Hepatic stellate cell (primary cell): ENCODE measurements at regions not wholly inside any gene's neighbourhood (a gene's known extent, or its start where the extent isn't known, plus 50 kb on each side); places are given as distances from the start of the nearest gene placed in this dataset.
"Not testable (repeated sequence)": the region's sequence is repeated elsewhere in the genome, so short reads cannot be mapped to it uniquely, and the experiment has no call there.

Source experiments
- DNase-seq: peaks from one replicate; pipeline ENCODE4 v3.0.0; 2011; ENCODE audit warnings: low spot score

GRCh38 chr11:82533628-82534327 lies 199.9 kb downstream of the FAM181B start:
- no peak for DNase-seq

DNA sequence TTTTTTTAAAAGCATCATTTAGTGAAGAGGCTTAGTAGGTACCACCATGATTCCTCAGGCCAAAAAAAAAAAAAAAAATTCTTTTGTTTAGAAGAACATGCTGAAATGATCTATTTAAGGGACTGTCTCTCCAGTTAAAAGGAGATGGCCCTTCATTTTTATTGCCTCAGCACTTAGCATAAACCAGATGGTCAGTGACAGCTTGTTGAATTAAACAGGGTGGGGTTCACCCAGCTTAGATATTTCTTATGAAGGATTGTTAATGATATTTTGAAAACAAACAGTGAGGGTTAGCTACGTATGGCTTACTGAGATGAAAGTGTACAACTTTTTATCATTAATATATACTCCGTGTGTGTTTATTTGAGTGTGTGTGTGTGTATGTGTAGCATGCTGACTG lies 203.7 kb downstream of the FAM181B start:
- DNase-seq: no peak

DNA sequence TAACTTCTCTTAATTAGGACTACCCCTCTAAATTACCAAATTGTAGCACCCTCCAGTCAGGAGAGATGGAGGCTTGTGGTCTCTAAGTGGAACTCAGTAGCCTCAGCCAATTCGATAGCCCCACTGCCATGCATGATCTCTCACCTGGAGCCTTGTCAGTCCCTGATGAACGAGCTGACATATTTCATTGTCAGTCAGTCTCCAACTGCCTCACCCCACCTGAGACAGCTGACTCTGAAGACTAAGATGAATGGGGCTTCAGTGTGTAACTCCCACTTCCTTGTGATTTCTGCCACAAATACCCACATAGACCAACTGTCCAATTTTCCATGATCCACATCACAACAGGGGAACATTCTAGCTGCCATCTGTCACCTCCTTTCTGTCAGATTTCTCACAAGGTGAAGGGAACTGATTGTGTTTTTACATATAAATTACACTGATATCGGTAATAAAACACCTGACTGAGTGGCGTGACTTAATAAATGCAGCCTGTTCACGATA lies 206.5 kb downstream of the FAM181B start:
- no peak for DNase-seq

- no peak for DNase-seq
These were observed 210.5 kb downstream of the FAM181B start for GRCh38 chr11:82523141-82523540.

DNA sequence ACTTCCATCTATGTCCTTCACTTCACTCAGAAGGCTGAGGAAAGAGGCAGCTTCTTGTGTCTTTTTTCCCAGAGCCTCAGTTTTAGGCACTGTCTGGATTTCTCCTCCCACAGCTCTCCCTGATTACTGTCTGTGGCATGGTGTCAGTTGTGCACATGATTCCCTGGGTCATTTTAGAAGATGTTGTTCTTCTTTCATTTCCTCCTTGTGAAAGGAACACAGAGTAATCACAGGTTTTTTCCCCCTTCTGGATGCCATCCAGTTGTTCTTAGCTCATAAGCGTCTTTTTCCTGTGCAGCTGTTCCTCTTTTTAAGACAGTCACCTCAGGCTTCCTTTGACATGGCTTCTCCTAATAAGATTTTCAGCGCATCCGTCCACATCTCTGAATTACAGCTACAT lies 212.2 kb downstream of the FAM181B start:
- no peak for DNase-seq

- DNase-seq: no peak
These were observed 226.4 kb downstream of the FAM181B start for GRCh38 chr11:82507288-82507687.

- no peak for DNase-seq
These were observed 228.3 kb downstream of the FAM181B start for GRCh38 chr11:82505379-82505778.

DNA sequence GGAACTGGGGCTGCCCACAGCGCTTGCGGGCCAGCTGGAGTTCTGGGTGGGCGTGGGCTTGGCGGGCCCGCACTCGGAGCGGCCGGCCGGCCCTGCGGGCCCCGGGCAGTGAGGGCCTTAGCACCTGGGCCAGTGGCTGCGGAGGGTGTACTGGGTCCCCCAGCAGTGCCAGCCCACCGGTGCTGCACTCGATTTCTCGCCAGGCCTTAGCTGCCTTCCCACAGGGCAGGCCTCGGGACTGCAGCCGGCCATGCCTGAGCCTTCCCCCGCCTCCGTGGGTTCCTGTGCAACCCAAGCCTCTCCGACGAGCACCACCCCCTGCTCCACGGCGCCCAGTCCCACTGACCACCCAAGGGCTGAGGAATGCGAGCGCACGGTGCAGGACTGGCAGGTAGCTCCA lies 232.5 kb downstream of the FAM181B start:
- not testable (repeated sequence) for DNase-seq

GRCh38 chr11:82494988-82495432 lies 238.7 kb downstream of the FAM181B start:
- DNase-seq: no peak

DNA sequence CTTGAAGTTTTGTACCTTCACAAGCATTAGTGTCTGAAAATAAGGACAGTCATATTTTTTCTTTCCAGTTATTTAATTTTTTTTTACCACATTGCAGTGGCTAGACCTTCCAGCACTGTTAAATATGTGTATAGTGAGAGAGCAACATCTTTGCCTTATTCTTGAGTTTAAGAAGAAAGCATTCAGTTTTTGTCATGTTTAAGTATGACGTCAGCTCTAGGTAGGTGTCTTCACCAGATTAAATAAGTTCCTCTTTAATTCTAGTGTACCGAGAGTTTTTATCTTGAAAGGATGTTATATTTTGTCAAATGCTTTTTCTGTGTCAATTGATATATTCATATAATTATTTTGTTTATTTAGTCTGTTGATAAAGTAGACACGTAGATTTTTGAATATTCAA lies 258.8 kb downstream of the FAM181B start:
- DNase-seq: no peak

DNA sequence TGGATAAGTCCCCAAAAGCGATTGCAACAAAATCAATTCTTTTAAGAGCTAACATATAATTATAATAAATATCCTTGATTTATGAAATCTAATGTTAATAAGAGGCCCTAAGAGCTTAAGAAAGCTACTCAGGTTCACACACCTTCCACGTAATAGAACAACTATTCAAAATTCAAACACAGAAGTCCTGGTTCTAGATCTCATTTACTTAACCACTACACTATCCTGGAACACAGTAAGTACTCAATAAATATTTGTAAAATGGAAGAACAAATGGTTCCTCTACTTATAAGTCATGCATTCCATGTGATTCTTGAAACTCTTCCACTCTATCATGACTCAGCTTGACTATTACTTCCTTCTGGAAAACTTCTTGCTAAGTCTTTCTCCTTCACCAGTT lies 268.2 kb downstream of the FAM181B start:
- no peak for DNase-seq

DNA sequence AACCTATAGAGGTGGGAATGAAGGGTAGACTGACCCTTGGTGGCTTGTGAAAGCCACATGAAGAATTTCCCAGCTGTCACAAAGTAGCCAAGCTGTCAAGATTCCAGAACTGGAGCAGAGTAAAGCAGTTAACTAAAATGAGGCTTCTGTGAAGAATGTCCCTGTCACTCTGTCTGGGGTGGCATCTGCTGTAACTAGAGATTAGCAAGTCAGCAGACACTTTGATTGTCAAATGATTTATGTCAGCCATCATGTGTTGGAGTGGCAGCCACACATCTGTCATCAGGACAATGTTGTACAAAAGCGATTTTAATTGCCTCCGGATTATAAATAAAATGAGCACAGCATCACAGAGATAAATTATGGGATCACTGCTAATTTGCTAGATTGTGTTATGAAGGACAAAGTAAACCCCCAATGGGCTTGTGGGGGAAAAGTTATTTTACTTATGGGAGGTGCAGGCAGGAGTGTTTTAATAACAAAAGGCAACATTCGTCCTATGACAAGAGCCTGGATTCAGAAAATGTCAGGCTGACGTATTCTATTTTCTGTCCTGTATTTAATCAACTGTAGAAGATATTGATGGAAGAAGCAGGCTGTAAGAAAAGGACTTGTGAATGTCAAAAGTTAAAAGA lies 270.9 kb downstream of the FAM181B start:
- no peak for DNase-seq

DNA sequence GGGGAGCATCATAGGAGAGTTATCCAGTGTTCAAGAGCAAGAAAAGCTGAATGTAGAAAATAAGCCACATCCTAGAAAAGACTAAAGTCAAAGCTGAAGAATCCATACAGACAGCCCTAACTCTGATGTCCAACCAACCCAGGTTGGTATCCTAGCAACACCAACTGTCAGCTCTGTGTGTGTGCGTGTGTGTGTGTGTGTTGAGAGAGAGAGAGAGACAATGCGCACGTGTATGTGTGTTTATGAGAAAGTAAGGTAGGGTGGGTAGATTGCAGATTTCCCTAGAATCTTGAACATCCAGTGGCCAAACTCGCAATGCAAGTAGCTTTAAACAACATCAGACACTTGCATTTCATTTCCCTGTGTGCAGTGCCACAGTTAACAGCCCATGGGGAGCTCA lies 274.9 kb downstream of the FAM181B start:
- no peak for DNase-seq

GRCh38 chr11:82458147-82458546 lies 275.5 kb downstream of the FAM181B start:
- DNase-seq: no peak

DNA sequence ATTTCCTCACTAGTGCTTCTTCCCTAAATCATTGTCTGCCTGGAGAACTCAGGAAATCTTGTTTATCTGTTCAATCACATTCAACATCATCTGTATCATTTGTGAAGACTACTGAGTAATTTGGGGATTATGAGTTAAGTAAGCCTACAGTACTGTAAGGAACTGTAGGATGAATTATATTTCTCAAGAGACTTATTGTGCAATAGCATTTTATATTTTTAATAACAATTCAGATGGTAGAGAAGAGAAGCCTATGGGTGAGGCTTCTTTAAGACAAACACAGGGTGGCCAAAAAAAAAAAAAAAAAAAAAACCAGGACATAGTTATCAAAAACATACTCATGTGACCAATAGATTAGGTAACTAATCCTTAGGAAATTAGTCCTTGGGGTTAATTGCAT lies 282.7 kb downstream of the FAM181B start:
- DNase-seq: no peak

DNA sequence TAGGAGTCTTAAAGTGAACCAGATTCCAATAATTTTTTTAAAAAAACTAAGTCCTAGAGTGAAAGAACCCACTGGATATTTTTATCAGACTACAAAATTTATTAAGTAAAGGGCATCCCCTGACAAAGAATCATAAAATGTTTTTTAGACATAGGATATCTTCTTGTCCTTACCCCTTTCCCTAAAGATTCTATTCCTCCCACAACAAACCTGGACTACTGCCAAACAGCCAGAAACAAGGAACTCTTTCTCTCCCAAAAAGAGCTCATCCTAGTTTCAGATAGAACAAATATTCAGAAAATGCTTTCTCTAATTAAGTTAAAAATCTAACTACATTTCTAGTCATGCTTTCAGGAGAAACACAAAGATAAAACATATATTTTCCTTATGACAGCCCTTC lies 327.1 kb downstream of the FAM181B start:
- DNase-seq: no peak

DNA sequence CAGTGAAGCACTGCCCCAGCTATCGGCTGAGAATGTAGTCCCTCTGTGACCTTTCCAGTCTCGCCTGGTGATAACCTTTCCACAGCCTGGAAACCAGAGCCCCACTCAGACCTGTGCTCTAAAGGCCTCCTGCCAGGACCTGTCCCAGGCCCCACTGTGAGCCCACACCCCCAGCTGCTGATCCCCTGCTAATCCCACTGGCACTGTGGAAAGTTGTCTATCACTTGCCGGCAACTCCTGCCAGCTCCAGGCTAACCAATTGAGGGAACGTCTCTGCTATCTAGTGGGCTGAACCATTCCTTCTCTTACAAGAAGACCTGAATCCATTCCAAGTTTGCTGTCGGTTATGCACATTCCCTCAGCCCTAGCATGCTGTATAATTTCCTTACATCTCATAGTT lies 328.2 kb downstream of the FAM181B start:
- no peak for DNase-seq

DNA sequence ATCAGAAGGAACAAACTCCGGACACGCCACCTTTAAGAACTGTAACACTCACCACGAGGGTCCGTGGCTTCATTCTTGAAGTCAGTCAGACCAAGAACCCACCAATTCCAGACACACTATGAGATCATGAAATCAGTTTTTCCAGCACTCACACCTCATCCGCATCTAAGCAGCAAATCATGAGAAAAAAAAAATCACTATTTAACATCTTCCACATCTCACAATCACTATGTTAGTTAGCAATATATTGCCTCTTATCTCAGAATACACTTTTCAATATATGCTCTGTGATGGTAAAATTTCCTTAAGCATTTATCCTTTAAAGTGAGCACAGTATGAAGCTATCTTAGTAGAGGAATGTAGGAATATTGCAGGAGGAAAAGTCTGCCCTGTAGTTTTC lies 328.7 kb downstream of the FAM181B start:
- no peak for DNase-seq

DNA sequence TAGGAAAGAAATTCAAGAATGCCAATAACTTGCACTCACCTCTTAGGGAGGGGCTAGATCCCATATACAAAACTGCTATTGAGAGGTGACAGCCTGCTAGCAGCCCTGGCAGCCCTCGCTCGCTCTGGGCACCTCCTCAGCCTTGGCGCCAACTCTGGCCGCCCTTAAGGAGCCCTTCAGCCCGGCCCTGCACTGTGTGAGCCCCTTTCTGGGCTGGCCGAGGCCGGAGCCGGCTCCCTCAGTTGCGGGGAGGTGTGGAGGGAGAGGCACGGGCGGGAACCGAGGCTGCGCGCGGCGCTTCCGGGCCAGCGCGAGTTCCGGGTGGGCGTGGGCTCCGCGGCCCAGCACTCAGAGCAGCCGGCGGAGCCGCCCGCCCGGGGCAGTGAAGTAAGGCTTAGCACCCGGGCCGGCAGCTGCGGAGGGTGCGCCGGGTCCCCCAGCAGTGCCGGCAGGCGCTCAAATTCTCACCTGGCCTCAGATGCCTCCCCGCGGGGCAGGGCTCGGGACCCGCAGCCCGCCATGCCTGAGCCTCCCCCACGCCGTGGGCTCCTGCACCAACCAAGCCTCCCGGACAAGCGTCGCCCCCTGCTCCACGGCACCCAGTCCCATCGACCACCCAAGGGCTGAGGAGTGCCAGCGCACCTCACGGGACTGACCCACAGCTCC lies 329.9 kb downstream of the FAM181B start:
- no peak for DNase-seq

DNA sequence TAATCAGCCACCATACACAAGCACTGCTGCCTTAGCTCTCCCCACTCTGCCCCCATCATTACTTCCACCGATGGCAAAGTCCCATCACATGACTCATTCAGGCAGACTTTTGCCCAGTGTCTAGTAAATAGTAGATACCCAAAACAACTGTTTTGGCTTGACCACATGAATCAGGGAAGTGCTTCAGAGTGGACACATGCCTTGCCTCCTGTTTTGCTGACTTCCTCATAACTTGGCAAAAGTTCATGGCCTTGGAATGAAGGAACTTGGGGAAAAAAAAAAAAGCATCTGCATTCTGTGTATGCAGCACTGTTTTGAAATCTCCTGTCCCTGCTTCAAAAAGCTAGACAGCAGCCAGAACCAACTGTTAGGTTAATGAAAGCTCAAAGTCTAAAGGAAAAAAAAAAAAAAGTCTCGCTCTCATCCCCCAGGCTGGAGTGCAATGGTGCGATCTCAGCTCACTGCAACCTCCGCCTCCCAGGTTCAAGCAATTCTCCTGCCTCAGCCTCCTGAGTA lies 335.3 kb downstream of the FAM181B start:
- no peak for DNase-seq

GRCh38 chr11:82396639-82397038 lies 337.0 kb downstream of the FAM181B start:
- DNase-seq: not testable (repeated sequence)

- DNase-seq: no peak
These were observed 349.4 kb downstream of the FAM181B start for GRCh38 chr11:82384308-82384707.
